ENCODE measurements at regions not wholly inside any gene's neighbourhood (a gene's known extent, or its start where the extent isn't known, plus 50 kb on each side); places are given as distances from the start of the nearest gene placed in this dataset.

DNA sequence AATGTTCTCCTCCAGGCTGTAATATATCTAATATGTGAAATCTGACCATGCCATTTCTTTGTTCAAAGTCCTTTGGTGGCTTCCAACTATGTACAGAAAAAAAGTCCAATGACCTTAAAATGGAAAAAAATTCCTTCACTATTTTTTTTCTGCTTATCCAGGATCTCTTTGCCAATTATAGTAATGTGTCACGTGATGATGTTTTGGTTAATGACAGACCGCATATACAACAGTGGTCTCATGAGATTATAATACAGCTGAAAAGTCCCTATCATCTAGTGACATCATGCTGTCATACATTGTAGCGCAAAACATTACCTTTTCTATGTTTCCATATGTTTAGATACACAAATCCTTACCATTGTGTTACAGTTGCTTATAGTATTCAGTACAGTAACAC is 477.6 kb downstream of the TMEM232 start:
- Histone ChIP-seq H3K4me2 (ENCODE audit: insufficient read depth, insufficient read length, low read length) (no peak overlapping the region), H3K14ac (ENCODE audit: insufficient read depth, low read length) (no peak overlapping the region), H2BK5ac (ENCODE audit: insufficient read length, low read length) (no peak overlapping the region), H3K23me2 (ENCODE audit: insufficient read length, low read depth, low read length, poor library complexity, severe bottlenecking) (no peaks in the 10 kb centered on the region), H2BK12ac (ENCODE audit: insufficient read length, low read depth, low read length) (no peak overlapping the region), H2BK20ac (ENCODE audit: low read depth, low read length, poor library complexity, severe bottlenecking) (no peak overlapping the region), H2BK120ac (ENCODE audit: low read depth, low read length, poor library complexity, severe bottlenecking) (no peak overlapping the region), H4K8ac (replicated peaks; ENCODE audit: insufficient read length, low read depth, low read length) (no peak overlapping the region), H3K4me1 (ENCODE audit: insufficient read depth, low read length) (no peaks in the 10 kb centered on the region; the same call in 1 of the 2 replicates), H3K4ac (ENCODE audit: low read depth, low read length) (no peak overlapping the region), H2BK15ac (ENCODE audit: low read depth, low read length) (no peak overlapping the region), H2AFZ (ENCODE audit: low read length) (no peak overlapping the region), H3K9me3 (ENCODE audit: control insufficient read depth, low read depth, low read length) (no peaks in the 10 kb centered on the region), H3K18ac (ENCODE audit: insufficient read length, low read depth, low read length) (no peak overlapping the region), H3K79me1 (ENCODE audit: insufficient read depth, low read depth, low read length, poor library complexity, severe bottlenecking) (no peaks in the 10 kb centered on the region), H4K5ac (ENCODE audit: insufficient read length, low read depth, low read length) (no peak overlapping the region), H3T11ph (ENCODE audit: low read length) (no peak overlapping the region), H3K23ac (ENCODE audit: insufficient read length, low read depth, low read length) (no peak overlapping the region), H2AK5ac (ENCODE audit: insufficient read length, low read length) (no peak overlapping the region), H3K56ac (ENCODE audit: insufficient read length, low read depth, low read length) (no peak overlapping the region), H4K91ac (ENCODE audit: insufficient read length, low read depth, low read length) (no peak overlapping the region), H4K20me1 (ENCODE audit: control insufficient read depth, insufficient read depth, insufficient read length) (no peaks in the 10 kb centered on the region), H3K27me3 (ENCODE audit: insufficient read depth, low read length) (no peaks in the 10 kb centered on the region), H3K9ac (ENCODE audit: extremely low read depth, insufficient read length, low read length) (no peak overlapping the region), H3K79me2 (ENCODE audit: insufficient read depth, low read length) (no peaks in the 10 kb centered on the region), H3K27ac (ENCODE audit: insufficient read length, low read depth, low read length) (no peak overlapping the region)
- no peaks in the 10 kb centered on the region for H3K27me3 Mint-ChIP-seq (ENCODE audit: low read depth)
- no peaks in the 10 kb centered on the region for H3K9me3 Mint-ChIP-seq
- H3K4me3 Mint-ChIP-seq: no peak overlapping the region
- no CpG with 5 or more reads among the region's 3 CpGs for WGBS (ENCODE audit: extremely low coverage, insufficient read length, low lambda C conversion rate)
- no peak for DNase-seq
- TF ChIP-seq, protein P1, sequence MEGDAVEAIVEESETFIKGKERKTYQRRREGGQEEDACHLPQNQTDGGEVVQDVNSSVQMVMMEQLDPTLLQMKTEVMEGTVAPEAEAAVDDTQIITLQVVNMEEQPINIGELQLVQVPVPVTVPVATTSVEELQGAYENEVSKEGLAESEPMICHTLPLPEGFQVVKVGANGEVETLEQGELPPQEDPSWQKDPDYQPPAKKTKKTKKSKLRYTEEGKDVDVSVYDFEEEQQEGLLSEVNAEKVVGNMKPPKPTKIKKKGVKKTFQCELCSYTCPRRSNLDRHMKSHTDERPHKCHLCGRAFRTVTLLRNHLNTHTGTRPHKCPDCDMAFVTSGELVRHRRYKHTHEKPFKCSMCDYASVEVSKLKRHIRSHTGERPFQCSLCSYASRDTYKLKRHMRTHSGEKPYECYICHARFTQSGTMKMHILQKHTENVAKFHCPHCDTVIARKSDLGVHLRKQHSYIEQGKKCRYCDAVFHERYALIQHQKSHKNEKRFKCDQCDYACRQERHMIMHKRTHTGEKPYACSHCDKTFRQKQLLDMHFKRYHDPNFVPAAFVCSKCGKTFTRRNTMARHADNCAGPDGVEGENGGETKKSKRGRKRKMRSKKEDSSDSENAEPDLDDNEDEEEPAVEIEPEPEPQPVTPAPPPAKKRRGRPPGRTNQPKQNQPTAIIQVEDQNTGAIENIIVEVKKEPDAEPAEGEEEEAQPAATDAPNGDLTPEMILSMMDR (conservative IDR thresholded peaks at IDR 0.05): no peak
- H3K36me3 Mint-ChIP-seq (ENCODE audit: insufficient read depth in 1 of 3, low read depth in 3 of 3): no peaks in the 10 kb centered on the region
- H3K27ac Mint-ChIP-seq: no peak overlapping the region
- H3K4me1 Mint-ChIP-seq: peaks cover 10% of the 10 kb centered on the region in 2 experiments; a peak in 3 of 4 replicates

All from H9 (cell line).